ENCODE measurements at regions not wholly inside any gene's neighbourhood (a gene's known extent, or its start where the extent isn't known, plus 50 kb on each side); places are given as distances from the start of the nearest gene placed in this dataset.

GRCh38 chr3:174403831-174404230, 455.3 kb upstream of the NAALADL2 start:
- no peaks in the 10 kb centered on the region for H3K27me3 ChIP-seq (ENCODE audit: control insufficient read depth, insufficient read depth, low read length)
- H3K4me1 ChIP-seq (ENCODE audit: control insufficient read depth, insufficient read depth, low read length), result no peaks in the 10 kb centered on the region
- H3K4me3 ChIP-seq (ENCODE audit: low read depth, low read length), result no peak overlapping the region
- H3K27ac ChIP-seq (ENCODE audit: low read depth, low read length), result no peak overlapping the region
- H3K9me3 ChIP-seq (ENCODE audit: control insufficient read depth, insufficient read depth, low read length), result peaks cover 6% of the 10 kb centered on the region; the same call in 1 of the 2 replicates
- H3K9ac ChIP-seq (ENCODE audit: low read depth, low read length), result no peak overlapping the region
- no peaks in the 10 kb centered on the region for H3K36me3 ChIP-seq (ENCODE audit: control insufficient read depth, insufficient read depth, low read length)

GRCh38 chr3:174408310-174408709, 450.8 kb upstream of the NAALADL2 start:
- Histone ChIP-seq H3K27ac (ENCODE audit: low read depth, low read length) (no peak overlapping the region), H3K27me3 (ENCODE audit: control insufficient read depth, insufficient read depth, low read length) (no peaks in the 10 kb centered on the region), H3K9ac (ENCODE audit: low read depth, low read length) (no peak overlapping the region), H3K9me3 (ENCODE audit: control insufficient read depth, insufficient read depth, low read length) (no peaks in the 10 kb centered on the region), H3K36me3 (ENCODE audit: control insufficient read depth, insufficient read depth, low read length) (no peaks in the 10 kb centered on the region), H3K4me1 (ENCODE audit: control insufficient read depth, insufficient read depth, low read length) (peaks cover 18% of the 10 kb centered on the region), H3K4me3 (ENCODE audit: low read depth, low read length) (no peak overlapping the region)

GRCh38 chr3:174409086-174409743, 449.9 kb upstream of the NAALADL2 start:
- no peaks in the 10 kb centered on the region for H3K27me3 ChIP-seq (ENCODE audit: control insufficient read depth, insufficient read depth, low read length)
- peaks cover 24% of the 10 kb centered on the region for H3K4me1 ChIP-seq (ENCODE audit: control insufficient read depth, insufficient read depth, low read length)
- no peaks in the 10 kb centered on the region for H3K36me3 ChIP-seq (ENCODE audit: control insufficient read depth, insufficient read depth, low read length)
- no peak overlapping the region for H3K4me3 ChIP-seq (ENCODE audit: low read depth, low read length)
- H3K9me3 ChIP-seq (ENCODE audit: control insufficient read depth, insufficient read depth, low read length), result no peaks in the 10 kb centered on the region
- no peak overlapping the region for H3K27ac ChIP-seq (ENCODE audit: low read depth, low read length)
- no peak overlapping the region for H3K9ac ChIP-seq (ENCODE audit: low read depth, low read length)

- Histone ChIP-seq H3K36me3 (ENCODE audit: control insufficient read depth, insufficient read depth, low read length) (no peaks in the 10 kb centered on the region), H3K27me3 (ENCODE audit: control insufficient read depth, insufficient read depth, low read length) (no peaks in the 10 kb centered on the region), H3K4me1 (ENCODE audit: control insufficient read depth, insufficient read depth, low read length) (peaks cover 28% of the 10 kb centered on the region), H3K9ac (ENCODE audit: low read depth, low read length) (peak overlapping the region; percentile 51; the same call in 1 of the 2 replicates), H3K4me3 (ENCODE audit: low read depth, low read length) (peak overlapping the region; percentile 14; the same call in 1 of the 2 replicates), H3K9me3 (ENCODE audit: control insufficient read depth, insufficient read depth, low read length) (no peaks in the 10 kb centered on the region), H3K27ac (ENCODE audit: low read depth, low read length) (peak overlapping the region; percentile 99)
Measured at GRCh38 chr3:174413062-174413912, 445.8 kb upstream of the NAALADL2 start.

GRCh38 chr3:174414902-174415301, 444.2 kb upstream of the NAALADL2 start:
- H3K27me3 ChIP-seq (ENCODE audit: control insufficient read depth, insufficient read depth, low read length), result no peaks in the 10 kb centered on the region
- H3K9me3 ChIP-seq (ENCODE audit: control insufficient read depth, insufficient read depth, low read length), result no peaks in the 10 kb centered on the region
- H3K9ac ChIP-seq (ENCODE audit: low read depth, low read length), result no peak overlapping the region
- H3K4me1 ChIP-seq (ENCODE audit: control insufficient read depth, insufficient read depth, low read length), result peaks cover 28% of the 10 kb centered on the region
- no peak overlapping the region for H3K27ac ChIP-seq (ENCODE audit: low read depth, low read length)
- H3K36me3 ChIP-seq (ENCODE audit: control insufficient read depth, insufficient read depth, low read length), result no peaks in the 10 kb centered on the region
- H3K4me3 ChIP-seq (ENCODE audit: low read depth, low read length), result no peak overlapping the region

GRCh38 chr3:174417573-174417972, 441.6 kb upstream of the NAALADL2 start:
- Histone ChIP-seq H3K4me1 (ENCODE audit: control insufficient read depth, insufficient read depth, low read length) (peaks cover 15% of the 10 kb centered on the region), H3K9me3 (ENCODE audit: control insufficient read depth, insufficient read depth, low read length) (no peaks in the 10 kb centered on the region), H3K4me3 (ENCODE audit: low read depth, low read length) (no peak overlapping the region), H3K27ac (ENCODE audit: low read depth, low read length) (no peak overlapping the region), H3K27me3 (ENCODE audit: control insufficient read depth, insufficient read depth, low read length) (no peaks in the 10 kb centered on the region), H3K9ac (ENCODE audit: low read depth, low read length) (no peak overlapping the region), H3K36me3 (ENCODE audit: control insufficient read depth, insufficient read depth, low read length) (no peaks in the 10 kb centered on the region)

- no peaks in the 10 kb centered on the region for H3K27me3 ChIP-seq (ENCODE audit: control insufficient read depth, insufficient read depth, low read length)
- no peaks in the 10 kb centered on the region for H3K36me3 ChIP-seq (ENCODE audit: control insufficient read depth, insufficient read depth, low read length)
- H3K9me3 ChIP-seq (ENCODE audit: control insufficient read depth, insufficient read depth, low read length), result no peaks in the 10 kb centered on the region
- H3K27ac ChIP-seq (ENCODE audit: low read depth, low read length), result no peak overlapping the region
- 0 out of 2 replicates have a peak, but pooled peaks cover 4% of the 10 kb centered on the region for H3K4me1 ChIP-seq (ENCODE audit: control insufficient read depth, insufficient read depth, low read length)
- no peak overlapping the region for H3K4me3 ChIP-seq (ENCODE audit: low read depth, low read length)
- H3K9ac ChIP-seq (ENCODE audit: low read depth, low read length), result no peak overlapping the region
Measured at GRCh38 chr3:174419216-174419615, 439.9 kb upstream of the NAALADL2 start.

GRCh38 chr3:174423936-174424335, 435.2 kb upstream of the NAALADL2 start:
- no peaks in the 10 kb centered on the region for H3K9me3 ChIP-seq (ENCODE audit: control insufficient read depth, insufficient read depth, low read length)
- no peaks in the 10 kb centered on the region for H3K27me3 ChIP-seq (ENCODE audit: control insufficient read depth, insufficient read depth, low read length)
- no peak overlapping the region for H3K4me3 ChIP-seq (ENCODE audit: low read depth, low read length)
- no peak overlapping the region for H3K27ac ChIP-seq (ENCODE audit: low read depth, low read length)
- no peak overlapping the region for H3K9ac ChIP-seq (ENCODE audit: low read depth, low read length)
- H3K36me3 ChIP-seq (ENCODE audit: control insufficient read depth, insufficient read depth, low read length), result no peaks in the 10 kb centered on the region
- H3K4me1 ChIP-seq (ENCODE audit: control insufficient read depth, insufficient read depth, low read length), result peaks cover 6% of the 10 kb centered on the region; the same call in 1 of the 2 replicates

- Histone ChIP-seq H3K36me3 (ENCODE audit: control insufficient read depth, insufficient read depth, low read length) (no peaks in the 10 kb centered on the region), H3K27ac (ENCODE audit: low read depth, low read length) (no peak overlapping the region), H3K27me3 (ENCODE audit: control insufficient read depth, insufficient read depth, low read length) (no peaks in the 10 kb centered on the region), H3K9ac (ENCODE audit: low read depth, low read length) (no peak overlapping the region), H3K9me3 (ENCODE audit: control insufficient read depth, insufficient read depth, low read length) (no peaks in the 10 kb centered on the region), H3K4me1 (ENCODE audit: control insufficient read depth, insufficient read depth, low read length) (peaks cover 6% of the 10 kb centered on the region; the same call in 1 of the 2 replicates), H3K4me3 (ENCODE audit: low read depth, low read length) (no peak overlapping the region)
Measured at GRCh38 chr3:174424656-174425055, 434.5 kb upstream of the NAALADL2 start.

- H3K9ac ChIP-seq (ENCODE audit: low read depth, low read length), result no peak overlapping the region
- no peaks in the 10 kb centered on the region for H3K27me3 ChIP-seq (ENCODE audit: control insufficient read depth, insufficient read depth, low read length)
- peaks cover 6% of the 10 kb centered on the region; the same call in 1 of the 2 replicates for H3K4me1 ChIP-seq (ENCODE audit: control insufficient read depth, insufficient read depth, low read length)
- no peak overlapping the region for H3K27ac ChIP-seq (ENCODE audit: low read depth, low read length)
- H3K4me3 ChIP-seq (ENCODE audit: low read depth, low read length), result no peak overlapping the region
- no peaks in the 10 kb centered on the region for H3K36me3 ChIP-seq (ENCODE audit: control insufficient read depth, insufficient read depth, low read length)
- no peaks in the 10 kb centered on the region for H3K9me3 ChIP-seq (ENCODE audit: control insufficient read depth, insufficient read depth, low read length)
Measured at GRCh38 chr3:174425422-174425821, 433.7 kb upstream of the NAALADL2 start.

GRCh38 chr3:174430986-174431385, 428.1 kb upstream of the NAALADL2 start:
- Histone ChIP-seq H3K27me3 (ENCODE audit: control insufficient read depth, insufficient read depth, low read length) (no peaks in the 10 kb centered on the region), H3K36me3 (ENCODE audit: control insufficient read depth, insufficient read depth, low read length) (no peaks in the 10 kb centered on the region), H3K9ac (ENCODE audit: low read depth, low read length) (no peak overlapping the region), H3K27ac (ENCODE audit: low read depth, low read length) (no peak overlapping the region), H3K4me3 (ENCODE audit: low read depth, low read length) (no peak overlapping the region), H3K4me1 (ENCODE audit: control insufficient read depth, insufficient read depth, low read length) (no peaks in the 10 kb centered on the region), H3K9me3 (ENCODE audit: control insufficient read depth, insufficient read depth, low read length) (no peaks in the 10 kb centered on the region)
